BE2C (cell line): ENCODE measurements at regions not wholly inside any gene's neighbourhood (a gene's known extent, or its start where the extent isn't known, plus 50 kb on each side); places are given as distances from the start of the nearest gene placed in this dataset.
"Not testable (repeated sequence)": the region's sequence is repeated elsewhere in the genome, so short reads cannot be mapped to it uniquely, and the experiment has no call there.

Source experiments
- DNase-seq: peaks from one replicate; pipeline ENCODE4 v3.0.0-alpha.2; 2020
- H3K27me3 ChIP-seq: fragments of 250-450 bp; sonication (Bioruptor Pico); 2 replicates; pipeline ENCODE4 v1.5.1; 2020; ENCODE audit warnings: mild to moderate bottlenecking
- H3K36me3 ChIP-seq: fragments of 250-450 bp; sonication (Bioruptor Pico); 2 replicates; pipeline ENCODE4 v1.5.1; 2020; ENCODE audit warnings: mild to moderate bottlenecking
- H3K4me1 ChIP-seq: fragments of 250-450 bp; sonication (Bioruptor Pico); 2 replicates; pipeline ENCODE4 v1.5.1; 2020
- H3K4me3 ChIP-seq: 2 replicates; pipeline ENCODE4 v1.5.1; 2011; ENCODE audit warnings: low read depth, low read length
- H3K9me3 ChIP-seq: fragments of 250-450 bp; sonication (Bioruptor Pico); 2 replicates; pipeline ENCODE4 v1.5.1; 2020
- CTCF ChIP-seq: IDR thresholded peaks from 2 replicates; pipeline ENCODE4 v1.5.1; 2012; ENCODE audit warnings: mild to moderate bottlenecking, low read depth, low read length

- Histone ChIP-seq H3K36me3 (no peaks in the 10 kb centered on the region), H3K27me3 (no peaks in the 10 kb centered on the region), H3K4me1 (no peaks in the 10 kb centered on the region), H3K4me3 (no peak overlapping the region), H3K9me3 (no peaks in the 10 kb centered on the region)
- no peak for DNase-seq
- TF ChIP-seq CTCF: no peak
These were observed 100.7 kb upstream of the SULF2 start for GRCh38 chr20:47885909-47886453.

GRCh38 chr20:47883940-47884339, 98.7 kb upstream of the SULF2 start:
- DNase-seq, H3K27me3 ChIP-seq, H3K9me3 ChIP-seq, H3K36me3 ChIP-seq, H3K4me1 ChIP-seq, H3K4me3 ChIP-seq: not testable (repeated sequence)

- no peaks in the 10 kb centered on the region for H3K9me3 ChIP-seq
- H3K36me3 ChIP-seq: no peaks in the 10 kb centered on the region
- no peak for DNase-seq
- no peaks in the 10 kb centered on the region for H3K27me3 ChIP-seq
- no peak for TF ChIP-seq CTCF
- no peak overlapping the region for H3K4me3 ChIP-seq
- H3K4me1 ChIP-seq: no peaks in the 10 kb centered on the region
These were observed 97.9 kb upstream of the SULF2 start for GRCh38 chr20:47883186-47883585.

GRCh38 chr20:47879771-47880170, 94.5 kb upstream of the SULF2 start:
- TF ChIP-seq CTCF: no peak
- Histone ChIP-seq H3K27me3 (no peaks in the 10 kb centered on the region), H3K4me1 (no peaks in the 10 kb centered on the region), H3K4me3 (no peak overlapping the region), H3K36me3 (no peaks in the 10 kb centered on the region), H3K9me3 (no peaks in the 10 kb centered on the region)
- DNase-seq: no peak

- Histone ChIP-seq H3K36me3 (no peaks in the 10 kb centered on the region), H3K27me3 (no peaks in the 10 kb centered on the region), H3K4me1 (no peaks in the 10 kb centered on the region), H3K4me3 (no peak overlapping the region), H3K9me3 (no peaks in the 10 kb centered on the region)
- TF ChIP-seq CTCF: no peak
- no peak for DNase-seq
These were observed 93.3 kb upstream of the SULF2 start for GRCh38 chr20:47878601-47879027.

GRCh38 chr20:47876311-47877088, 91.2 kb upstream of the SULF2 start:
- no peaks in the 10 kb centered on the region for H3K9me3 ChIP-seq
- no peaks in the 10 kb centered on the region for H3K36me3 ChIP-seq
- H3K4me3 ChIP-seq: no peak overlapping the region
- DNase-seq: no peak
- H3K27me3 ChIP-seq: no peaks in the 10 kb centered on the region
- TF ChIP-seq CTCF: no peak
- peaks cover 6% of the 10 kb centered on the region; the same call in 1 of the 2 replicates for H3K4me1 ChIP-seq
